GM18873 (cell line): ENCODE measurements at regions not wholly inside any gene's neighbourhood (a gene's known extent, or its start where the extent isn't known, plus 50 kb on each side); places are given as distances from the start of the nearest gene placed in this dataset.
"Not testable (repeated sequence)": the region's sequence is repeated elsewhere in the genome, so short reads cannot be mapped to it uniquely, and the experiment has no call there.

ENCODE experiments used
- ATAC-seq: cut with Tn5 transposase; IDR thresholded peaks from one replicate; pipeline ENCODE4 v1.9.1; 2021; ENCODE audit warnings: mild to moderate bottlenecking, moderate library complexity, moderate number of reproducible peaks; ENCODE audit not compliant: unreplicated experiment, low FRiP score

DNA sequence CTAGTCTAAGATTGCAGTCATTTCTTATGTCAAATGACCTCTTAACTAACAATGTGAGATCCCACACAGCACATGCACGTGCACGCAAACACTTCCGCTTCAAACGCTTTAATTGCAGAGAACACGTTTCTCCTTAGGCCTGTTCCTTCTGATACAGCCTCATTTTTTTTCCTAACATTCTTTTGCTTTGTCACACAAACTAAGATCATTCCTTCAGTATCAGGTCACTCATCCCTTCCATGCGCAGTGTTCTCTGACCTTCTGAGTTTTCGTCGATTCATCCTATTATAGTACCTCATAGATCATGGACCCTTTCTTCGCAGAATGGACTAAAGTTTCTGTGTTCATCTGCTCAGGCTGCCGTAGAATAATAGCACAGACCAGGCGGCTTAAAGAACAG lies 327.1 kb upstream of the CDH19 start:
- ATAC-seq, result no peak

DNA sequence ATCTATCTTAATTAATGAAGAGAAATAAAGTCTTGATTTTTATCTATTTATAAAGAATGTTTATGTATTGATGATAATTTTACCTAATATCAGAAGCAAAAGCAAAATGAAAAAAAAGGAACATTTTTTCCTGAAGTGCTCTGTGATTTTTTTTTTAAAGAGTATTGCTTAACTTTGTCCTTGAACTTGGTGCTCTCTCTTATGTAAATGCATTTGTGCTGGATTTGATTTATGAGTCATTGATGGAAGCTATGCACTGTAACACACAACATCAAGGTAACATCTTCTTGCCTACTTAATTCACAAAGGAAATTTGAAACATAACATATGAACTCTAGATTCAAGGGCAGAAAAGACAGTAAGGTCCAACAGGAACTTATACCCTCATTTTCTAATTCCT lies 312.9 kb upstream of the CDH19 start:
- no peak for ATAC-seq

- ATAC-seq, result no peak
Observed at GRCh38 chr18:66900837-66901236, 296.9 kb upstream of the CDH19 start.

- ATAC-seq, result no peak
Observed at GRCh38 chr18:66895631-66896030, 291.7 kb upstream of the CDH19 start.

DNA sequence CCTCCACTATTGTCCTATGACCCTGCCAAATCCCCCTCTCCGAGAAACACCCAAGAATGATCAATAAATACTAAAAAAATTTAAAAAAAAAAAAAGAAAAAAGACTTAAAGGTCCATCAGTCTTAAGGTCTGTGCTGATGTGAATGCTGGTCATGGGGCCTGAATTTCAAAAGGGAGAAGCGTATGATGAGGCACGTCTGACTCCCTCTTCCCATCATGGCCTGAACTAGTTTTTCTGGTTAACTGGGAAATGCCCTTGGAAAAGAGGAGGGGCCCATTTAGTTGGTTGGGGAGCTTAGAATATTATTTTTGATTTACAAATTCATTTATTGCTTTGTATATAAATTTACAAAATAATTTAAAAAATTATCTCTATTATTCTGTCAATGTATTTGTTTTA lies 291.0 kb upstream of the CDH19 start:
- ATAC-seq, result no peak

GRCh38 chr18:66892388-66892787 lies 288.5 kb upstream of the CDH19 start:
- ATAC-seq, result not testable (repeated sequence)

DNA sequence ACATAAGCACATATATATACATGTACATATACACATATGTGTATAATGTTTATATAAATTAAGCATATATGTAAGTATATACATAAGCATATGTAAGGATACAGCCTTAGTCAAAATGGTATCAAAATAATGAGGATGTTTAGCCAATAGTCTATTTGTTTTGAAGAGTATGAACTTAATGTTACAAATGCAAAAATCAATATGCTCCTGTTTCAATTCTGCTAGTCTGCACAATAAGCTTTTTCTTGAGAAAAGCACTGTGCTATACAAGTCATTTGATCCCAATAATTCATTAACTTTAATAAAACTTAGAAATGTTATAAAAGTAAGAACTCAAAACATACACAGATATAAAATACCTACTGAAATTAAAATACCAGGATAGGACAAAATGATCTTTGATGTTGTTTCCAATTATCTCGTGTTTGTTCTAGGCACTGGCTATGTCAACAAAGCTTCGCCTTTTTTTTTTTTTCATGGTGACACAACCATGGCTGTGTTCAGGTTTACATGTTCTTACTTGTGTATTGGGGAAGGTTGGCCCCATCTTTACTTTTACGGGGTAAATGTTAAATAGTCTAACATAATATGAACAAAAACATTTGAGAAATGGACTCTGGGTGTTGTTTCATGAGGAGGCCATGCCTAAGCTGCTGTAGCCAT lies 271.1 kb upstream of the CDH19 start:
- no peak for ATAC-seq

- ATAC-seq, result no peak
Observed at GRCh38 chr18:66874375-66874774, 270.5 kb upstream of the CDH19 start.

- ATAC-seq, result no peak
Observed at GRCh38 chr18:66873899-66874298, 270.0 kb upstream of the CDH19 start.

DNA sequence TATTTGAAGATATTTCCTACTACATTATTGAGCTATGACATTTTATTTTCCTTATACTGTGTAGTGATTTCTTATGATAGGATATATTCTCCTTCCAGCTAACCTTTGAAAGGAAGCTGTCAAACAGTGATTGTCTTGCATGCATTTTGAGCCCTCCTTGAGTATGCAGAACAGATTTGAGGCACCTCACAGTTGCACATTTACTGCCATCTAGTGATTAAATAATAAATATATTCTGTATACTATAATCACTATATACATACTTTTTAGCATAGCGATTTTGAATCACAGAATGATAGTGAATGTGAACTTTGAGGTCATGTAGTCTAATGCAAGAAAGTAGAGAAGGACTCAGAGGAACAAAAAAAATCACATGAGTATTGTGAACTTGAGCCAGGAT lies 268.4 kb upstream of the CDH19 start:
- no peak for ATAC-seq

DNA sequence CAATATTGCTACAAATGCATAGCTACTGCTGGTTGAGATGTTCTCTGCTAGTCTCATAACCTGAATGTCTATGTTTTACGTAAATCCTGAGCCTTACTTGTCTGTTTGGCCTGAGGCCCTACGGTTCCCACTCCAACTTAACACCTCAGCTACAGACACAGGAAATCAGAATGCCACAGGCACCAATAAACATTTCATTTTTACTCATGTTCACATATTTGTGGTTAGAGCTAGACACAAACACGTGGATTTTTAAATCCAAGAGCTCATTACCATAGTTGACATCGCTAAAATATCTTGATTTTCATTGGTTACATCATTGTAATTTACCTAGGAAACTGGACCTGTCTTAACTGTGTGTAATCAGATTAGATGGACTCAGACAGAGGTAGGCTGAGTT lies 263.8 kb upstream of the CDH19 start:
- ATAC-seq, result no peak

- not testable (repeated sequence) for ATAC-seq
Observed at GRCh38 chr18:66866427-66866940, 262.6 kb upstream of the CDH19 start.

GRCh38 chr18:66838340-66838987 lies 234.6 kb upstream of the CDH19 start:
- no peak for ATAC-seq

- ATAC-seq, result no peak
Observed at GRCh38 chr18:66833646-66834045, 229.8 kb upstream of the CDH19 start.

DNA sequence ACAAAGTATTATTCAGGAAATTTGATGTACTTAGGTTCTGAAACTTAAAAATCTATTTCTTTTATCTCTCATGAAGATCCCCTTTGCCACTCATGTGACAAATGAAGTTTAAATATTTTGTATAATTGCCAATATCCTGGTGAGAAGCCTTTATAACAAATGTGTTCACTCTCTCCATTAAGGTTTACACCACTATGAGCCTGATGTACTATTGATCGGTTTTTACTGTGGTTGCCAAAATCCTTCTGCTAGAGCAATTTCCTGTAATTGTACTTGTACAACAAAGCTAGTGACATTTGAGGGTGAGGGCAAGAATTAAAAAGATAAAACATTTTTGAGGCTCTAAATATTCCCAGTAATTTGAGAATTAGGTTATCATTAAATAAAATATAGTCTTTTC lies 222.3 kb upstream of the CDH19 start:
- ATAC-seq, result no peak

GRCh38 chr18:66825347-66825746 lies 221.5 kb upstream of the CDH19 start:
- ATAC-seq, result no peak

DNA sequence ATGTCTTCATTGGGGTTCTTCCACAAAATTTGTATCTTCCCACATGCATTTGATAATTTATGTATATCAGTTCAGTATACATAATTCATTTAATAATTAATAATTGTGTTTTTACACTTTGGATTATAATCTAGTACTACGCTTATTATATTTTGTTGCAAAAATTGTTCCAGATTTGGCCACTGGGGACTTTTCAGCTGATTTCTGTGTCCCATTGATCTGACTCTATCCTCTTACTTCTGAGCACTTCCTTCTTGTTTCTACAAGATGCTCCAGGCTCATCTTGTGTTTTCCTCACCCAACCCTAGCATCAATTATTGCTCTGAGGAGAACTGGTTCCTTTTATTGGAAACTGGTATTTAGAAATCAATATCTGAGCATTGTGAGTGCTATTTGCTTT lies 215.3 kb upstream of the CDH19 start:
- no peak for ATAC-seq

DNA sequence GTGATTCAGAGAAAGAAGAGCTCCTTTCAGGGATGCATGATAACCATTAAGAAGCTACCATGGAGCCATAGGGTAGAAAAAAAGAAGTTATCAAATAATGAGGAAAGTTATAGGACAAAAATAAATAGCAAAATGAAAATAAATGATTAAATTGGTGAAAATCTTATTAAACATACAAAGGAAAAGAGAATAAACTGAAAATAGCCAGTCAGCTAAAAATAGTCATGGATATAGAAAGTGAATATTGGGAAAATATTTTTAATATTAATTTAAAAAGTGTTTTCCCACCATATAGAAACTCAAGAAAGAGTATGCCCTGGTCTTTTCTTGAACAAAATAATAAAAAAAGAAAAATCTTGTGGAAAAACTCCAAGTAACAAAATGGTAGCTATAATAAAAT lies 209.2 kb upstream of the CDH19 start:
- no peak for ATAC-seq

- no peak for ATAC-seq
Observed at GRCh38 chr18:66795051-66795450, 191.2 kb upstream of the CDH19 start.

DNA sequence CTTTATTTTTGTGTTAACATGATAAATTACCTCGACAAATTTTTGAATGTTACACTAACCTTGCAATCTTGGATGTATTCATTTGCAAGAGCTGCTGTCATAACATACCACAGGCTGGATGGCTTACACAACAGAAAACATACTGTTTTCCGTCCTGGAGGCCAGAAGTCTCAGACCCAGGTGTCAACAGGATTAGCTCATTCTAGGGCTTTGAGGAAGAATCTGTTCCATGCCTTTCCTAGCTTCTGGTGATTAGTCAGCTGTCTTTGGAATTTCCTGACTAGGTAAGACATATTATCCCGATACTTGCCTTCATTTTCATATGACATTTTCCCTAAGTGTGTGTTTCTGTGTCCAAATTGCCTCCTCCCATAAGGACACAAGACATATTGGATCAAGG lies 188.6 kb upstream of the CDH19 start:
- ATAC-seq, result no peak

- no peak for ATAC-seq
Observed at GRCh38 chr18:66780609-66781008, 176.7 kb upstream of the CDH19 start.

- ATAC-seq, result no peak
Observed at GRCh38 chr18:66778048-66778447, 174.2 kb upstream of the CDH19 start.
